ENCODE measurements at regions not wholly inside any gene's neighbourhood (a gene's known extent, or its start where the extent isn't known, plus 50 kb on each side); places are given as distances from the start of the nearest gene placed in this dataset.

DNA sequence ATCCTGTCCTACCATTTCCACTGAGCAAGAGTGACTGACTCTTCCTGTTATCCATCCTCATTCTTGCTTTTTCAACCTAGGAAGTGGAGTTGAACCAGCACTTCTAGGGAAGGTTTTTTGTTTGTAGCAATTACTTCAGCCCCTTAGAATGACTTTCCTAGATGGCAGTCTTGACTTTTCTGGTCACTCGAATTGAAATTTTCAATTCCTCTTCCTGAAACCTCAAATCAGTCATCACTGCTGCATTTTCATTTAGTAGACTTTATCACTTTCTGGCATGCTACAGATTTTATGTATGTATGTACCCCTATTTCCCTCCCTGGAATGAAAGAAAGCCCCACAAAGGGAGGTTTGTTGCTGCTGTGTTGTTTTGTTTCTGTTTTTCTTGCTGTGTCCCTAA lies 915.9 kb downstream of the PCDH17 start:
- Histone ChIP-seq H3K9me2 (replicated peaks; ENCODE audit: insufficient read depth, low read length) (no peaks in the 10 kb centered on the region), H3F3A (ENCODE audit: insufficient read depth, low read length) (no peaks in the 10 kb centered on the region), H3K36me3 (replicated peaks; ENCODE audit: insufficient read depth, low read length) (no peaks in the 10 kb centered on the region), H3K27ac (ENCODE audit: low read length) (no peak overlapping the region), H2AFZ (ENCODE audit: low read length) (no peak overlapping the region), H4K20me1 (ENCODE audit: insufficient read depth, low read length) (no peaks in the 10 kb centered on the region), H3K27me3 (replicated peaks; ENCODE audit: insufficient read depth, low read length) (no peaks in the 10 kb centered on the region), H3K4me3 (ENCODE audit: low read length) (no peak overlapping the region), H3K4me1 (ENCODE audit: low read length) (no peaks in the 10 kb centered on the region), H3K4me2 (ENCODE audit: low read depth, low read length) (no peak overlapping the region), H3K9me3 (replicated peaks; ENCODE audit: insufficient read depth, low read length) (no peaks in the 10 kb centered on the region), H3K9ac (ENCODE audit: low read length) (no peak overlapping the region), H3K79me2 (ENCODE audit: low read length) (no peaks in the 10 kb centered on the region)
- TF ChIP-seq, protein P1, sequence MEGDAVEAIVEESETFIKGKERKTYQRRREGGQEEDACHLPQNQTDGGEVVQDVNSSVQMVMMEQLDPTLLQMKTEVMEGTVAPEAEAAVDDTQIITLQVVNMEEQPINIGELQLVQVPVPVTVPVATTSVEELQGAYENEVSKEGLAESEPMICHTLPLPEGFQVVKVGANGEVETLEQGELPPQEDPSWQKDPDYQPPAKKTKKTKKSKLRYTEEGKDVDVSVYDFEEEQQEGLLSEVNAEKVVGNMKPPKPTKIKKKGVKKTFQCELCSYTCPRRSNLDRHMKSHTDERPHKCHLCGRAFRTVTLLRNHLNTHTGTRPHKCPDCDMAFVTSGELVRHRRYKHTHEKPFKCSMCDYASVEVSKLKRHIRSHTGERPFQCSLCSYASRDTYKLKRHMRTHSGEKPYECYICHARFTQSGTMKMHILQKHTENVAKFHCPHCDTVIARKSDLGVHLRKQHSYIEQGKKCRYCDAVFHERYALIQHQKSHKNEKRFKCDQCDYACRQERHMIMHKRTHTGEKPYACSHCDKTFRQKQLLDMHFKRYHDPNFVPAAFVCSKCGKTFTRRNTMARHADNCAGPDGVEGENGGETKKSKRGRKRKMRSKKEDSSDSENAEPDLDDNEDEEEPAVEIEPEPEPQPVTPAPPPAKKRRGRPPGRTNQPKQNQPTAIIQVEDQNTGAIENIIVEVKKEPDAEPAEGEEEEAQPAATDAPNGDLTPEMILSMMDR (IDR thresholded peaks at IDR 0.05; ENCODE audit: low read length): no peak
- TF ChIP-seq EZH2 (optimal IDR thresholded peaks at IDR 0.05; ENCODE audit: low read depth, low read length) (no peak), EZH2phosphoT487 (IDR thresholded peaks at IDR 0.05; ENCODE audit: low read length) (no peak)
- DNase-seq: no peak

DNA sequence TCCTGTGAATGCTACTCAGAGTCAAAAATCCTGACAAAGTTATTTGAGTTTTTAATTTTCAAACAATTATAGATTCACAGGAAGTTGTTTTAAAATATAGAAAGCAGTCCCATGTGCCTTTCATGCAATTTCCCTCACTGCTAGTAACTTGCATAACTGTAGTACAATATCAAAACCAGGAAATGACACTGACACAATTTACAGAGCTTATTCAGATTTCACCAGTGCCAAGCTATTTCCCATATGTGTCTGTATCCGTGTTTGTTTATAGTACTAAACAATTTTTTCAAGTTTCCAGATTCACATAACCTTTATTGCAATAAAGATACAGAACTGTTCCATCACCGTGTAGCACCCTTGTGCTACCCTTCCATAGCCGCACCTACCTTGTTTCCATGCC lies 934.6 kb downstream of the PCDH17 start:
- Histone ChIP-seq H2AFZ (ENCODE audit: low read length) (no peak overlapping the region), H3K27me3 (replicated peaks; ENCODE audit: insufficient read depth, low read length) (no peaks in the 10 kb centered on the region), H3K79me2 (ENCODE audit: low read length) (no peaks in the 10 kb centered on the region), H3F3A (ENCODE audit: insufficient read depth, low read length) (no peaks in the 10 kb centered on the region), H3K4me3 (ENCODE audit: low read length) (no peak overlapping the region), H3K36me3 (replicated peaks; ENCODE audit: insufficient read depth, low read length) (no peaks in the 10 kb centered on the region), H3K4me1 (ENCODE audit: low read length) (no peaks in the 10 kb centered on the region), H3K27ac (ENCODE audit: low read length) (no peak overlapping the region), H3K9me2 (replicated peaks; ENCODE audit: insufficient read depth, low read length) (no peaks in the 10 kb centered on the region), H4K20me1 (ENCODE audit: insufficient read depth, low read length) (no peaks in the 10 kb centered on the region), H3K4me2 (ENCODE audit: low read depth, low read length) (no peak overlapping the region), H3K9me3 (replicated peaks; ENCODE audit: insufficient read depth, low read length) (no peaks in the 10 kb centered on the region), H3K9ac (ENCODE audit: low read length) (no peak overlapping the region)
- TF ChIP-seq EZH2 (optimal IDR thresholded peaks at IDR 0.05; ENCODE audit: low read depth, low read length) (no peak), EZH2phosphoT487 (IDR thresholded peaks at IDR 0.05; ENCODE audit: low read length) (no peak)
- TF ChIP-seq, protein P1 (IDR thresholded peaks at IDR 0.05; ENCODE audit: low read length): no peak
- DNase-seq: no peak

DNA sequence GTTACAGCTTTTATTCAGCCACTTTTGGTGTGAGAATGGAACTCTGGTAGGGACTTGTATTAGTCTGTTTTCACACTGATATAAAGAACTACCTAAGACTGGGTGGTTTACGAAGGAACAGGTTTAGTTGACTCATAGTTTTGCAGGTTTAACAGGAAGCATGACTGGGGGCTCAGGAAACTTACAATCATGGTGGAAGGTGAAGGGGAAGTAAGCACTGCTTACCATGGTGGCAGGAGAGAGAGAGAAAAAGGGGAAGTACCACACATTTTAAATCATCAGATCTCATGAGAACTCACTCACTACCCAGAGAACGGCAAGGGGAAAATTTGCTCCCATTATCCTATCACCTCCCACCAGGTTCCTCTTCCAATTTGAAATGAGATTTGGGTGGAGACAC lies 942.2 kb downstream of the PCDH17 start:
- Histone ChIP-seq H3K4me3 (ENCODE audit: low read length) (no peak overlapping the region), H4K20me1 (ENCODE audit: insufficient read depth, low read length) (no peaks in the 10 kb centered on the region), H3K4me1 (ENCODE audit: low read length) (no peaks in the 10 kb centered on the region), H3K9me2 (replicated peaks; ENCODE audit: insufficient read depth, low read length) (no peaks in the 10 kb centered on the region), H3F3A (ENCODE audit: insufficient read depth, low read length) (no peaks in the 10 kb centered on the region), H3K79me2 (ENCODE audit: low read length) (no peaks in the 10 kb centered on the region), H3K4me2 (ENCODE audit: low read depth, low read length) (no peak overlapping the region), H3K9ac (ENCODE audit: low read length) (no peak overlapping the region), H2AFZ (ENCODE audit: low read length) (no peak overlapping the region), H3K27ac (ENCODE audit: low read length) (no peak overlapping the region), H3K9me3 (replicated peaks; ENCODE audit: insufficient read depth, low read length) (no peaks in the 10 kb centered on the region), H3K27me3 (replicated peaks; ENCODE audit: insufficient read depth, low read length) (no peaks in the 10 kb centered on the region), H3K36me3 (replicated peaks; ENCODE audit: insufficient read depth, low read length) (no peaks in the 10 kb centered on the region)
- TF ChIP-seq EZH2phosphoT487 (IDR thresholded peaks at IDR 0.05; ENCODE audit: low read length): no peak
- no peak for TF ChIP-seq EZH2 (optimal IDR thresholded peaks at IDR 0.05; ENCODE audit: low read depth, low read length)
- TF ChIP-seq, protein P1 (IDR thresholded peaks at IDR 0.05; ENCODE audit: low read length): no peak
- DNase-seq: no peak
